22Rv1 (cell line): ENCODE measurements at regions not wholly inside any gene's neighbourhood (a gene's known extent, or its start where the extent isn't known, plus 50 kb on each side); places are given as distances from the start of the nearest gene placed in this dataset.

Experiments used
- ZFX ChIP-seq: fragments of 450-650 bp; IDR thresholded peaks from 2 replicates; pipeline ENCODE4 v1.6.1; 2017; ENCODE audit warnings: antibody characterized with exemption, borderline replicate concordance
- TF ChIP-seq, protein P1 (sequence below): fragments of 450-650 bp; IDR thresholded peaks from 2 replicates; pipeline ENCODE4 v1.5.1; 2017; ENCODE audit warnings: mild to moderate bottlenecking

- TF ChIP-seq ZFX: no peak
- TF ChIP-seq, protein P1, sequence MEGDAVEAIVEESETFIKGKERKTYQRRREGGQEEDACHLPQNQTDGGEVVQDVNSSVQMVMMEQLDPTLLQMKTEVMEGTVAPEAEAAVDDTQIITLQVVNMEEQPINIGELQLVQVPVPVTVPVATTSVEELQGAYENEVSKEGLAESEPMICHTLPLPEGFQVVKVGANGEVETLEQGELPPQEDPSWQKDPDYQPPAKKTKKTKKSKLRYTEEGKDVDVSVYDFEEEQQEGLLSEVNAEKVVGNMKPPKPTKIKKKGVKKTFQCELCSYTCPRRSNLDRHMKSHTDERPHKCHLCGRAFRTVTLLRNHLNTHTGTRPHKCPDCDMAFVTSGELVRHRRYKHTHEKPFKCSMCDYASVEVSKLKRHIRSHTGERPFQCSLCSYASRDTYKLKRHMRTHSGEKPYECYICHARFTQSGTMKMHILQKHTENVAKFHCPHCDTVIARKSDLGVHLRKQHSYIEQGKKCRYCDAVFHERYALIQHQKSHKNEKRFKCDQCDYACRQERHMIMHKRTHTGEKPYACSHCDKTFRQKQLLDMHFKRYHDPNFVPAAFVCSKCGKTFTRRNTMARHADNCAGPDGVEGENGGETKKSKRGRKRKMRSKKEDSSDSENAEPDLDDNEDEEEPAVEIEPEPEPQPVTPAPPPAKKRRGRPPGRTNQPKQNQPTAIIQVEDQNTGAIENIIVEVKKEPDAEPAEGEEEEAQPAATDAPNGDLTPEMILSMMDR: no peak
Observed at GRCh38 chr2:142596334-142597088, 281.0 kb upstream of the KYNU start.
